ENCODE measurements at regions not wholly inside any gene's neighbourhood (a gene's known extent, or its start where the extent isn't known, plus 50 kb on each side); places are given as distances from the start of the nearest gene placed in this dataset.

GRCh38 chr13:64453831-64454230 lies 2776.3 kb downstream of the PCDH9 start:
- no peak for DNase-seq (ENCODE audit: low spot score)

GRCh38 chr13:64446372-64446771 lies 2783.8 kb downstream of the PCDH9 start:
- DNase-seq (ENCODE audit: low spot score) = no peak

DNA sequence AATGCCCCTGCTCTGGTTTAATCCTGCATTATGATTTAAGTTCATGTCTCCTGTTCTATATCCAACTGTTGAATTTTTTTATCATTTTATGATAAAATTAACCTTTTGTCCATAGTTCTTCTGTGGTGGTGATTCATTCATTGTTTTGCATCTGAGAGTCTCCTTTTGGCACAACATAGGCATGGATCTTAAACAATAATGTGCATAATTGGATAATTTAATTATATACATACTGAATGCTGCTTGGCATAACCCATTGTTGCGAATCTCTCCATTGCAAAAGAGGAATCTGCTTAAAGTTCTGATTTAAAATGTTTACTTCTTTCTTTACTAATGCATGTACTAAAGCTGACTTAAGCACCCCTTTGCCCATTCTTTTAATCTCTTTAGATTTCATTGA lies 2788.4 kb downstream of the PCDH9 start:
- no peak for DNase-seq (ENCODE audit: low spot score)

DNA sequence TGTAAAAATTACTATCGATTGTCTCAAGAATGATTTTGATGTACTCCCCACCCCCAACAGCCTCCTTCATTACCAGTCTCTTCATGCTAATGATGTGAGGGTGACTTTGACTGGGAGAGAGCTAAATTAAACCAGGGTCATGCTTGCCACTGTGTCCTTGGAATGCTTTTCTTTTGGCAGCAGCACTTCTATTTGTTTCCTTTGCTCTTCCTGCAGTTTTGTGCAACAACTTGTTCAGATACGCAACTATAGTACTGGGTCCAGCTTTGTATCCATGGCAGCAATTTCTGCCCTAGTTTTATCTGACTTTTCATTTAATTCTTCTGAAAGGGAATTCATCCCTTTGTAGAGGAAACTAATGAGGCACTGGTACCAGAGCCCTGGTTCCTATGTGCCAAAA lies 2792.1 kb downstream of the PCDH9 start:
- no peak for DNase-seq (ENCODE audit: low spot score)

- no peak for DNase-seq (ENCODE audit: low spot score)
These were observed 2800.4 kb downstream of the PCDH9 start for GRCh38 chr13:64429691-64430090.

GRCh38 chr13:64428196-64428595 lies 2801.9 kb downstream of the PCDH9 start:
- DNase-seq (ENCODE audit: low spot score) = no peak

GRCh38 chr13:64423467-64423866 lies 2806.7 kb downstream of the PCDH9 start:
- no peak for DNase-seq (ENCODE audit: low spot score)

- no peak for DNase-seq (ENCODE audit: low spot score)
These were observed 2810.0 kb downstream of the PCDH9 start for GRCh38 chr13:64420181-64420580.

GRCh38 chr13:64417581-64417980 lies 2812.6 kb downstream of the PCDH9 start:
- DNase-seq (ENCODE audit: low spot score) = no peak

DNA sequence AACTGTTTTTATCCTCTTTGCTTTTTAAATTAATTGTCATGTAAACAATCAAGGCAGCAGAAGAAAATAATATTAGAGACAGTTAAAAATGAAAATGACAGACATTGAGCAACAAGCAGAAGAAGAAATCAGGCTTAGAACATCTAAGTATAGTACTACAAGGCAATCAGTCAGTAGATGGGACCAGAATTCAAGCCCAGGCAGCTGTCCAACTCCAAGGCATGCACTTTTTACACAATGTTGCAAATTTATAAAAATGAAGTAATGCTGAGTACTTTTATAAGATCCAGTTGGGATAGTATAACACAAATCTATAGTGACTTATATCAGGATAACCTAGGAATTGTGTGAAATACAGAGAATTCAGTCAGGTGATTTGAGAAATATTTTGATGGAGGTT lies 2815.8 kb downstream of the PCDH9 start:
- no peak for DNase-seq (ENCODE audit: low spot score)

DNA sequence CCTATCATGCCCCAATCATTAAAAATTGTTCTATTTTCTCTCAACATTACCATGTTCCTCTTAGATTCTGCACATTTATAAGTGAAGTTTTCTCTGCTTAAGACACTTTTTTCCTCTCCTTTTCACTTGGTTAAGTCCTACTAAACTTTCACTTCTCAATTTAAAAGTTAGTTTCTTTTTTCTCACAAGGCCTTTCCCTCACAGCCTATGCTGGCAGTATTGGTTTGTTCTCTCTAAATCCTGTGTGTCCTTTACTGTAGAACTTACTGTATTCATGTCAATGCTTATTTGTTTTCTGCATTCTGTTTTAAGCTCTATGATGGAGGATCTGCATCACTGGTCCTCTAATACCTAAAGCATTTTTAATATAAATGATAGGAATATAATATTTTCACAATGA lies 2816.6 kb downstream of the PCDH9 start:
- DNase-seq (ENCODE audit: low spot score) = no peak

- no peak for DNase-seq (ENCODE audit: low spot score)
These were observed 2819.7 kb downstream of the PCDH9 start for GRCh38 chr13:64410276-64411053.

- no peak for DNase-seq (ENCODE audit: low spot score)
These were observed 2832.4 kb downstream of the PCDH9 start for GRCh38 chr13:64397701-64398100.

DNA sequence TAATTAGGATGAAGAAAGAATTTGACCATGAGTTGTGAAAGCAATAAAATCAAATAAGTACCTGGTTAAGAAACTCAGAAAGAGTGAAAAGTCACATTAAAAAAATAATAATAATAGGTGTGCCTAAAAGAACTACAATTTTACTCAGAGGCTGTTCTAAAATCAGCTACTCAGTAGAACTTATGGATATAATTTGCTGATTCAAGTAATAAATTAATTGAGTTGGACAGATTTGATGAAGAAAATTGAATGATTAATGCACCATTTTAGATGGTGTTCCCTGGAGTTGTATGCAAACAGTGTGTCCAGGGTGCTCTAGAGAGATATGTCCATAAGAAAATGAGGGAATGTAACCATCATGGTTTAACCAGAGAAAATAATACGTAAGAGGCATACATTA lies 2852.5 kb downstream of the PCDH9 start:
- DNase-seq (ENCODE audit: low spot score) = no peak

DNA sequence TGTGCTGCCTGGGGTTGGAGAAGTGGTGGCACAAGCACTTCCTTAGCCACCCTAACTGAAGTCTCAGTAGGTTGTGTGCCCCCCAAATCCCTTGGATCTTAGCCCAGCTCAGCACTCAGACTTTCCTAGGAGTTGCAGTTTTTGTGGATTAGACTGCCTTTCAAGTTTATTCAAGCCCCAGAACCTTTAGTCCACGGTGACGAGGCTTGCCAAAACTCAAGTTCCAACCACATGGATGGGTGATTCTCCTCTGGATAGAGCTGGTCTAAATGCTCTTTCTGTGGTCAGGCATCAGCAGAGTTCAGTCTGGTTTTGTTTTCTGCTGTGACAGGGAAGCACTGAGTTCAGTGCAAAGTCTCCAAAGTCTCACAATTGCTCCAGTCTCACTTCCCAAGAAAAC lies 2858.7 kb downstream of the PCDH9 start:
- DNase-seq (ENCODE audit: low spot score) = no peak

GRCh38 chr13:64371045-64371444 lies 2859.1 kb downstream of the PCDH9 start:
- no peak for DNase-seq (ENCODE audit: low spot score)

DNA sequence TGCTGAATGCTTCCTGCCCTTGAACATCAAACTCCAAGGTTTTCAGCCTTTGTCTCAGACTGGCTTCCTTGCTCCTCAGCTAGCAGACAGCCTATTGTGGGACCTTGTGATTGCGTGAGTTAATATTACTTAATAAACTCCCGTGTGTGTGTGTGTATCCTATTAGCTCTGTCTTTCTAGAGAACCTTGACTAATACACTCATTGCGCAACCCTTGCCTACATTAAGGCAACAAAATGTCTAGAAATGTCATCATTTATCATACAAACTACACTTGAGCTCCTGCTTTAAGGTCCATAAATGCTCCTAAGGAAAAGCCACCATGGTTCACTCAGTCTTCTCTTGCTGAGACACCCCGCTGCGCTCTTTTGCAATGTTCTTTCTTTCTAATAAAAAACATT lies 2861.0 kb downstream of the PCDH9 start:
- no peak for DNase-seq (ENCODE audit: low spot score)

DNA sequence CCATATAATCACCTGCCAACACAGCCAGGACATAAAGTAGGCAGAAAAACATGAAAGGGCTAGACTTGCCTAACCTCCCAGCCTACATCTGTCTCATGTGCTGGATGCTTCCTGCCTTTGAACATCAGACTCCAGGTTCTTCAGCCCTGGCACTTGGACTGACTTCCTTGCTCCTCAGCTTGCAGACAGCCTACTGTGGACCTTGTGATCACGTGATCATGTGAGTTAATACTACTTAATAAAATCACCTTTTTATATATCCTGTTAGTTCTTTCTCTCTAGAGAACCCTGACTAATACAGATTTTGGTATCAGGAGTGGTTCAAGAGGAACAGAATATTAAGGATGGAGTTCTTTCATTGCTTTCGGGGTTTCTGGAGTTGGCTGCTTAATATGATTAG lies 2867.6 kb downstream of the PCDH9 start:
- no peak for DNase-seq (ENCODE audit: low spot score)

DNA sequence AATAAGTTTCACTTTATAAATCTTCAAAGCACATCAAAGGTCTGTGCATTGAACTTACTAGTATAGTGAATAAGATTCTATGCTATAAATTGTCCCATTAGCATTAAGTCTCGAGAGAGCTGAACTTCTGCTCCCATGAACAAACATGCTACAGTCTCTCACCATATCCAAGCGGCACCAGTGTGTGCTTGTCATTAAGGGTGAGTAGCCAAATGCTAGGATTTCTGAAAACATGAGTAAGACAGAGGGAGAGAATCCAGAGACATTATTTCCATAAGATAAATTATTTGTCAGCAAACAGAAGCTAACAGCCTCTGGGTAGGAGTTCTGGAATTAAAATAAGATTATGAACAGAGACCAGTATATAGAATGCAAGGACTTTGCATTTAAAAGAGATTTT lies 2882.5 kb downstream of the PCDH9 start:
- DNase-seq (ENCODE audit: low spot score) = no peak

DNA sequence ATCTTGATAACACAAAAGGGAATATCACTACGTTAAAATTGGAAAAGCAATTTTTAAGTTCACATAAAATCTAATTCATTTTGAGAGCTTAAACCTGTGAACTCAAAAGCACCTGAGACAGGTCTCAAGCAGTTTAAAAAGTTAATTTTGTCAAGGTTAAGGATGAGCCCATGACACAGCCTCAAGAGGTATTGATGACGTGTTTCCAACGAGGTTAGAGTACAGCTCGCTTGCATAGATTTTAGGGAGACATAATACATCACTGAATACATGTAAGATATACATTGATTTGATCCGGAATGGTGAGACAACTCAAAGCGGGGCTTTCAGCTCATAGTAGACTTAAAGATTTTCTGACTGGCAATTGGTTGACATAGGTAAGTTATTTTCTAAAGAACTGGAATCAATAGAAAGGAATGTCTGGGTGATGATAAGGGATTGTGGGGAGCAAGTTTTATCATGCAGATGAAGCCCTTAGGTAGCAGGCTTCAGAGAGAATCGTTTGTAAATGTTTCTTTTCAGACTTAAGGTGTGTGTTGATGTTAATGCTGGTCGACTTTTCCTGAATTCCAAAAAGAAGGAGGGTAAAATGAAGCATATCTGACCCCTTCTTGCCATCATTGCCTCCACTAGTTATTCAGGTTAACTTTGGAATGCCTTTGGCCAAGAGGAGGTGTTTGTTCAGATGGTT lies 2890.6 kb downstream of the PCDH9 start:
- DNase-seq (ENCODE audit: low spot score) = no peak

DNA sequence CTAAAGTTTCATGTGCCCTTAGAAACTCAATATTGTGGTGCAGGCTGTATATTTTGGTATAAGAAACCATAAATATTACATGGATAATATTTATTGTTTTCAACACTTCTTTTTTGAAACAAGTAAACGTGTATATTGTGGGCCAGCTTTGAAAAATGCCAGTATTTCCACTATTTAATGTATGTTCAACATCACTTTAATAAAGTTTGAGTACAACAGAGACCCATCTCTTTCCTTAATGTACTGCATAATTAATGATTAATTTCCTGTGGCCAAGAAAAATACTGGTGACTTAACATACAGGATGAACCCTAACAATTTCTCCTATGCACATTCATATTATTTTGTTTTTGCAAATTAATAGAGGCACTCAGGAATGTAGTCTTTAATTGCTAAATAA lies 2891.5 kb downstream of the PCDH9 start:
- DNase-seq (ENCODE audit: low spot score) = no peak

DNA sequence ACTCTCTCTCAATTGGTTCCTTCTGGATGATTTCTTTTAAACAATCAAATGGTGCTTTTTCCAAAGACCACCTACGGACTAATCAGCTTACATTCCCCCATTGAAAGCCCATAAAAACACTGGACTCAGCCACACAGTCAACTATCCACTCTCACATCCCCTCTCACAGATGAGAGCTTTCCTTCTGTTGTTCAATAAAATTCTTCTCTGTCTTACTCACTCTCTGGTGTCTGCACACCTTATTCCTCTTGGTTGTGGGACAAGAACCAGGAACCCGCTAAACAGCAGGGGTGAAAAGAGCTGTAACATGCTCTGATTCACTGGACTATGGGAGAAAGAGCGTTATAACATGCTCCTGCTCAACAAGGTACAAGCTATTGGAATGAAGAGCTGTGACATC lies 2896.2 kb downstream of the PCDH9 start:
- DNase-seq (ENCODE audit: low spot score) = no peak

GRCh38 chr13:64332048-64332447 lies 2898.1 kb downstream of the PCDH9 start:
- DNase-seq (ENCODE audit: low spot score) = no peak
